Nucleus accumbens (tissue), 56 donors: ENCODE measurements at regions not wholly inside any gene's neighbourhood (a gene's known extent, or its start where the extent isn't known, plus 50 kb on each side); places are given as distances from the start of the nearest gene placed in this dataset.
A peak's percentile ranks its signal among the peaks of the same experiment; 100 is the strongest.
"Not testable (repeated sequence)": the region's sequence is repeated elsewhere in the genome, so short reads cannot be mapped to it uniquely, and the experiment has no call there.

Experiments
- DNase-seq, 56 donors: peaks; one replicate each; lab custom pipeline; 2025; lab: John Stamatoyannopoulos, UW

GRCh38 chr9:75454891-75455290, 366.6 kb downstream of the OSTF1 start:
- DNase-seq = no peak

GRCh38 chr9:75455444-75455921, 367.2 kb downstream of the OSTF1 start:
- DNase-seq = no peak

GRCh38 chr9:75456698-75457097, 368.4 kb downstream of the OSTF1 start:
- DNase-seq = no peak

GRCh38 chr9:75457474-75458011, 369.2 kb downstream of the OSTF1 start:
- no peak for DNase-seq

GRCh38 chr9:75459311-75459710, 371.0 kb downstream of the OSTF1 start:
- DNase-seq = not testable (repeated sequence)

- peak in 2 of 56 donors; percentile 2 to 4 for DNase-seq
Measured at GRCh38 chr9:75461183-75461582, 372.9 kb downstream of the OSTF1 start.

GRCh38 chr9:75462866-75463265, 374.6 kb downstream of the OSTF1 start:
- no peak for DNase-seq

- no peak for DNase-seq
Measured at GRCh38 chr9:75463871-75464270, 375.6 kb downstream of the OSTF1 start.

GRCh38 chr9:75464726-75465125, 376.4 kb downstream of the OSTF1 start:
- DNase-seq = no peak

- DNase-seq = no peak
Measured at GRCh38 chr9:75467142-75467541, 378.8 kb downstream of the OSTF1 start.

- DNase-seq = no peak
Measured at GRCh38 chr9:75471549-75472114, 383.3 kb downstream of the OSTF1 start.

GRCh38 chr9:75482566-75482965, 394.3 kb downstream of the OSTF1 start:
- DNase-seq = no peak

GRCh38 chr9:75483636-75484035, 395.3 kb downstream of the OSTF1 start:
- DNase-seq = no peak

GRCh38 chr9:75487856-75488718, 399.8 kb downstream of the OSTF1 start:
- no peak for DNase-seq

GRCh38 chr9:75488719-75489110, 400.4 kb downstream of the OSTF1 start:
- DNase-seq = peak in 24 of 56 donors; percentile 0 to 42 (median 8)

GRCh38 chr9:75490326-75490725, 400.1 kb upstream of the PCSK5 start:
- DNase-seq = no peak

- no peak for DNase-seq
Measured at GRCh38 chr9:75491533-75491932, 398.9 kb upstream of the PCSK5 start.

- no peak for DNase-seq
Measured at GRCh38 chr9:75499812-75500211, 390.7 kb upstream of the PCSK5 start.

GRCh38 chr9:75500479-75500878, 390.0 kb upstream of the PCSK5 start:
- DNase-seq = no peak

- DNase-seq = not testable (repeated sequence)
Measured at GRCh38 chr9:75500940-75501339, 389.5 kb upstream of the PCSK5 start.

GRCh38 chr9:75504721-75505120, 385.8 kb upstream of the PCSK5 start:
- DNase-seq = no peak

GRCh38 chr9:75505654-75506053, 384.8 kb upstream of the PCSK5 start:
- no peak for DNase-seq
